ENCODE measurements at regions not wholly inside any gene's neighbourhood (a gene's known extent, or its start where the extent isn't known, plus 50 kb on each side); places are given as distances from the start of the nearest gene placed in this dataset.
A peak's percentile ranks its signal among the peaks of the same experiment; 100 is the strongest.

DNA sequence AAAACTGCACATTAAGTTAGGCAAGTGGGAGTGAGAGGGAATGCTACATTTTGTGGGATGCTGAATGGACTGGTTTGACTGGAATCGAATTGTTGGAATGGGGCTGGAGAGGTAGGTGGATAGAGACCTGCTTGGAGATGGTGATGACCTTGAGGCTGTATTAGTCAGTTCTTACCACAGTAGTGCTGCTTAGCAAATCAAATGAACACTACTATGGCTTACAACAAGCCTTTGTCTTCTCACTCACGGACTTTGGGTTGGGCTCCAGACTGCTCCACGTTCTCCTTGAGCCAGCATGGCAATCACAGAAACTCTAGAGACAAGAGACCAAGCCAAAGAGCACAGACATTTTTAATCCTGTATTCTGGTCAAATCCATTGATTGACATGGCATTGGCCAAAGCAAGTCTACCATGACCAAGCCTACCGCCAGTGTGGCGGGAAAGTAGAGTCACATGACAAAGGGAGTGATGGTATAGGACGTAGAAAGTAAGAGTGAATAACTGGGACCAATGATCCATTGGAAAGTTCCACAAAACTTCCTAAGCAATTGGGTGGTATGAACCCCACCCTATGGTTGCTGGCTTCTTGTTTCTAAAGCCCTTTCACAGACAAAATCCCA is 70.3 kb upstream of the FOXP4 start:
- Histone ChIP-seq H3K4me1 (no peaks in the 10 kb centered on the region), H3K27me3 (peaks cover 10% of the 10 kb centered on the region), H3K36me3 (no peaks in the 10 kb centered on the region), H3K27ac (no peak overlapping the region), H3K4me3 (no peak overlapping the region), H3K9me3 (no peaks in the 10 kb centered on the region)
- TF ChIP-seq, protein P1, sequence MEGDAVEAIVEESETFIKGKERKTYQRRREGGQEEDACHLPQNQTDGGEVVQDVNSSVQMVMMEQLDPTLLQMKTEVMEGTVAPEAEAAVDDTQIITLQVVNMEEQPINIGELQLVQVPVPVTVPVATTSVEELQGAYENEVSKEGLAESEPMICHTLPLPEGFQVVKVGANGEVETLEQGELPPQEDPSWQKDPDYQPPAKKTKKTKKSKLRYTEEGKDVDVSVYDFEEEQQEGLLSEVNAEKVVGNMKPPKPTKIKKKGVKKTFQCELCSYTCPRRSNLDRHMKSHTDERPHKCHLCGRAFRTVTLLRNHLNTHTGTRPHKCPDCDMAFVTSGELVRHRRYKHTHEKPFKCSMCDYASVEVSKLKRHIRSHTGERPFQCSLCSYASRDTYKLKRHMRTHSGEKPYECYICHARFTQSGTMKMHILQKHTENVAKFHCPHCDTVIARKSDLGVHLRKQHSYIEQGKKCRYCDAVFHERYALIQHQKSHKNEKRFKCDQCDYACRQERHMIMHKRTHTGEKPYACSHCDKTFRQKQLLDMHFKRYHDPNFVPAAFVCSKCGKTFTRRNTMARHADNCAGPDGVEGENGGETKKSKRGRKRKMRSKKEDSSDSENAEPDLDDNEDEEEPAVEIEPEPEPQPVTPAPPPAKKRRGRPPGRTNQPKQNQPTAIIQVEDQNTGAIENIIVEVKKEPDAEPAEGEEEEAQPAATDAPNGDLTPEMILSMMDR (IDR thresholded peaks at IDR 0.05), result no peak
- DNase-seq (no peak), ATAC-seq (no peak)
- intact Hi-C loops (cut with DNase I), result no loop called here

- intact Hi-C loops (cut with DNase I), result no loop called here
- Histone ChIP-seq H3K27ac (no peak overlapping the region), H3K36me3 (no peaks in the 10 kb centered on the region), H3K4me1 (no peaks in the 10 kb centered on the region), H3K9me3 (no peaks in the 10 kb centered on the region), H3K4me3 (no peak overlapping the region), H3K27me3 (peaks cover 5% of the 10 kb centered on the region)
- DNase-seq (peak; percentile 26), ATAC-seq (no peak)
- TF ChIP-seq, protein P1 (IDR thresholded peaks at IDR 0.05), result no peak
These were observed 69.8 kb upstream of the FOXP4 start for GRCh38 chr6:41476401-41476800.

GRCh38 chr6:41477572-41477971 is 68.6 kb upstream of the FOXP4 start:
- H3K27ac ChIP-seq, result no peak overlapping the region
- no peaks in the 10 kb centered on the region for H3K9me3 ChIP-seq
- intact Hi-C loops (cut with DNase I), result no loop called here
- no peak for ATAC-seq
- DNase-seq, result no peak
- peaks cover 3% of the 10 kb centered on the region for H3K27me3 ChIP-seq
- H3K36me3 ChIP-seq, result no peaks in the 10 kb centered on the region
- no peak overlapping the region for H3K4me3 ChIP-seq
- TF ChIP-seq, protein P1 (IDR thresholded peaks at IDR 0.05), result no peak
- no peaks in the 10 kb centered on the region for H3K4me1 ChIP-seq

DNA sequence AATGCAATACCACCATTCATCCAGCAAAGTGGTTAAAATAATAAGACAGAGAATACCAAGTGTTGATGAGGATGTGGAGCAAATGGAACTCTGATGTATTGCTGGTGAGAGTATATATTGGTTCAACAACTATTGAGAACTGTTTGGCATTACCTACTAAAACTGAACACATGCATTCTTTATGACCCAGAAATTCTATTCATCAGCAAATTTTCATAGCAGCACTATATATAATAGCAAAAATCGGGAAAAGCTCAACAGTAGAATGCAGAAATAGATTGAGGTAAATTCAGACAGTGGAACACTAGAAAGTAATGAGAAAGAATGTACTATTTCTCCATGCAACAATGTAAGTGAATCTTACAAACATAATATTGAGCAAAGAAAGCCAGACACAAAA is 62.2 kb upstream of the FOXP4 start:
- DNase-seq, result no peak
- intact Hi-C loops (cut with DNase I), result no loop called here
- no peak for ATAC-seq
- no peak overlapping the region for H3K4me3 ChIP-seq
- no peaks in the 10 kb centered on the region for H3K27me3 ChIP-seq
- H3K4me1 ChIP-seq, result peaks cover 5% of the 10 kb centered on the region
- no peak overlapping the region for H3K27ac ChIP-seq
- no peaks in the 10 kb centered on the region for H3K9me3 ChIP-seq
- no peaks in the 10 kb centered on the region for H3K36me3 ChIP-seq
- TF ChIP-seq, protein P1 (IDR thresholded peaks at IDR 0.05), result no peak

DNA sequence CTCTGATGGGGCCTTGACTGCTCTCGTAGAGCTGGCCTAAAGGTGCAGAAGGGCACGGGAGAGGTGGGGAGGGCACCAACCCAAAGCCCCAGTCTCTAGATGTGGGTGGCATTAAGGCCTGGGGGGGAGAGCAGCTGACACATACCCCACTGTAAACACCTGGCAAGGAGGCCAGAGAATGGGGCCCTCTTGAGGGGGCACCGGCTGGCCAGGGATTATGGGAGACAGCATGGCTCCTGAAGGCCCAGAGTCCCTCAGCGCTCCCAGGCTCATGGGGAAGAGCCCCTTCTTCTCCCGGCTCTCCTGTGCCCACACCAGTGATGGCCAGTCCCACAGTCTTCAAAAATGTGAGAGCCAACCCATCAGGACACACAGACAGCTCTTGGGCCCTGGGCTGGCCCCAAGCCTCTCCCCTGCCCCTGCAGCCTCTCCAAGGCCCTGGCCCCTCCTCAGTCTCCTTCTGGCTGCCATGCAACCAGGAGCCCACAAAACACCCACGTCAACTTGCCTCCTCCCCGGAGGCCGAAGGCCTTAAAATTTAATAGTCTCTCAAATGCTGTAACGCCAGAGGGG is 58.2 kb upstream of the FOXP4 start:
- ATAC-seq (no peak), DNase-seq (no peak)
- intact Hi-C loops (cut with DNase I), result no loop called here
- Histone ChIP-seq H3K4me3 (no peak overlapping the region), H3K4me1 (peaks cover 7% of the 10 kb centered on the region), H3K27ac (no peak overlapping the region), H3K9me3 (no peaks in the 10 kb centered on the region), H3K36me3 (no peaks in the 10 kb centered on the region), H3K27me3 (no peaks in the 10 kb centered on the region)
- TF ChIP-seq, protein P1 (IDR thresholded peaks at IDR 0.05), result no peak
